KOPT-K1 (cell line): ENCODE measurements at regions not wholly inside any gene's neighbourhood (a gene's known extent, or its start where the extent isn't known, plus 50 kb on each side); places are given as distances from the start of the nearest gene placed in this dataset.

Experiments used
- H3K27ac ChIP-seq: fragments of 200-600 bp; sonication (generic); 2 replicates; pipeline ENCODE4 v1.5.1; 2016; ENCODE audit warnings: antibody characterized with exemption, mild to moderate bottlenecking, low read depth, low read length; ENCODE audit not compliant: poor library complexity, severe bottlenecking
- H3K36me3 ChIP-seq: fragments of 200-600 bp; sonication (generic); 2 replicates; pipeline ENCODE4 v1.5.1; 2017; ENCODE audit warnings: antibody characterized with exemption, mild to moderate bottlenecking, low read length, moderate library complexity; ENCODE audit not compliant: insufficient read depth
- H3K9me3 ChIP-seq: fragments of 200-600 bp; sonication (generic); 2 replicates; pipeline ENCODE4 v1.5.1; 2017; ENCODE audit warnings: antibody characterized with exemption, low read length, mild to moderate bottlenecking; ENCODE audit not compliant: insufficient read depth, poor library complexity, severe bottlenecking

DNA sequence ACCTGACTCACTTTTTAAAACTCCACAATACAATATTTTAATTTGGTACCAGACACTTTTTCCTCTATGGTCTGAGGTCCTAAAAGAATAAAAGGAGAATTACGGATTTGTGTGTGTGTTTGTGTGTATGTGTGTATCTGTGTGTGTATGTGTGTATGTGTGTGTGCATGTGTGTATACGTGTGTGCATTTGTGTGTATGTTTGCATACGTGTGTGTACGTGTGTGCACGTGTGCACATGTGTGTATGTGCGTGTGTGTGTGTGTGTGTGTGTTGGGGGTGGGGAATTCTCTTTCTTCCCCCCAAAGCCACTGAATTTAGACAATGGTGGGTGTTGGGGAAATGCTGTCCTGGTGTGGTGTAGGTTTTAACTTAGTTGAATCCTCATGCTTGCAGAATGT is 807.7 kb upstream of the SALL3 start:
- no peaks in the 10 kb centered on the region for H3K9me3 ChIP-seq
- no peaks in the 10 kb centered on the region for H3K36me3 ChIP-seq
- no peak overlapping the region for H3K27ac ChIP-seq

DNA sequence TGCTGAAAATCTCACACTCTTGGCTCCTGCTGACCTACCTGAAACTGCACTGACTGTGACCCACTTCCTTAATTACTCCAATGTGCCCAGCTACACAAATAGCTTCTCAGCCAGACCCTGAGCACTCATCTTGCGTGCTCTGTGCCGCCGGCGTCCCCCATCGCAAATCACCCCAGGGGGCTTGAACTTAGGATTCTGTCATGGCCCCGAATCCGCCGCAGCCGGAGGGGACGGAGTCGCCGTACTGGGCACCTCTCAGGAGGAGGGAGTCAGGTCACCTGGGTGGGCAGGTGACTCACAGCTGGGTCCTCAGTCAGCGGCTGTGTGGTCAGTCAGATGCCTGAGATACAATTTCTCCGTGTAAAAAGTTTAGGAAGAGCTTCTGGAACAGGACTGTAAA is 804.9 kb upstream of the SALL3 start:
- no peak overlapping the region for H3K27ac ChIP-seq
- H3K36me3 ChIP-seq, result no peaks in the 10 kb centered on the region
- no peaks in the 10 kb centered on the region for H3K9me3 ChIP-seq

DNA sequence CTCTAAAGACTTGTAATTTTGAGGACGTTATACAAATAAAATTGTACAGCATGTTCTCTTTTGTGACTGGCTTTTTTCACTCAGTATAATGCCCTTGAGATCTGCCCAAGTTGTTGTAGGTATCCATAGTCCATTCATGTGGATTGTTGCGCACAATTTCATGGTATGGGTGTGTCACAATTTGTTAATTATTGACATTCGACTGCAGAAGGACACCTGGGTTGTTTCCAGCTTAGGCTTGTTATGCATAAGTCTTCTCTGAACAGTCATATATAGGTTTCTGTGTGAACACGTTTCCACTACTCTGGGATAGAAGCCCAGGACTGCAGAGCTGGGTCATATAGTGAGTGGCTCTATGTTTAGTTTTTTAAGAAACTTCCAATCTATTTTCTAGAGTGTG is 800.8 kb upstream of the SALL3 start:
- Histone ChIP-seq H3K36me3 (no peaks in the 10 kb centered on the region), H3K27ac (no peak overlapping the region), H3K9me3 (peaks cover 8% of the 10 kb centered on the region)

DNA sequence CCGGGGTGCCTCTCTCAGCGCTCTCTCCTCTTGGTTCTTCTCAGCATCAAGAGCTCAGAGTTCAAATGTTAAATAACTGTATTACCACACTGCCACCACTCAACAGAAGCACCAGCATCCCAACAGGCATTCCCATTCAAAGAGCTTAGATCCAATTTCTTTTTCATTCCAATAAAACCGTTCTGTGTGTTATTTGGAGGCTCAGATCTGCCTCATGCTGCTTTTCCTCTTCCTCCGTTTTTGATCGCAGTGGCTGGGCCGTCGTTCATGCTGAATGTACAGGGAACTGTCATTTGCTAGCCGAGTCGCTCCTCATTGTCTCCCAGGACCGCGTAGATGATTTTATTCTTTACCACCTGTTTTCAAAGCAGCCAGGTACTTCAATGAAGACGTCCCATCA is 798.9 kb upstream of the SALL3 start:
- no peak overlapping the region for H3K27ac ChIP-seq
- peaks cover 13% of the 10 kb centered on the region for H3K9me3 ChIP-seq
- no peaks in the 10 kb centered on the region for H3K36me3 ChIP-seq

DNA sequence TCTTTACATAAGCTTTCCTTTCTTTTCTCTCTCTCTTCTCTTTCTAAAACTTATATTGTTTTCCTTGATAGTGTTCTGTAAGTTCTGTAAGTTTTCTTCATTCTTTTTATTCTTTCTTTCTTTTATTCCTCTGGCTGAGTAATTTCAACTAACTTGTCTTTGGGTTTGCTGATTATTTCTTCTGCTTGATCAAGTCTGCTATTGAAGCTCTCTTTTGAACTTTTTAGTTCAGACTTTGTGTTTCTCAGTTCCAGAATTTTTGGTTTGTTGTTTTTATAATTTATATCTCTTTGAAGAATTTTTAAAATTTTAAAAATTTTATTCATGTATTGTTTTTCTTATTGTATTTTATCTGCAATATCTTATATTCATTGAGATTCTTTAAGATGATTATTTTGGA is 795.8 kb upstream of the SALL3 start:
- Histone ChIP-seq H3K27ac (no peak overlapping the region), H3K9me3 (peaks cover 13% of the 10 kb centered on the region), H3K36me3 (no peaks in the 10 kb centered on the region)

DNA sequence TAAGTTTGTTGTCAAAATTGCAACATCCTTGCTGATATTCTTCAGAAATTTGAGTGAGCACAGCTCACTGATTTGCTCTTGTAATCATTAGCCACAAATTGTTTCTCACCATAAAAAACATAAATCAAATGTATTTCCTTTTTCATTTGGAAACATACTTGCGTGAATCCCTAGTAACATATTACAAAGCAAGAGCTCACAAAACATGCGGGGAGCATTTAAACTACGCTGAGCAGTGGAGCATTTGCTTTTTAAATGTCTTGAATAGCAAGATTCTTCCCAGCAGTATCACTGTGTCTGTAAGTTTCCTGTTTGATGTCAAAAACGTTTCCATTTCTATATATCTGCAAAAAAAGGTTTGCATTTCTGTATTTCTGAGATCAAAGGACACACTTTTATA is 788.3 kb upstream of the SALL3 start:
- Histone ChIP-seq H3K27ac (no peak overlapping the region), H3K36me3 (no peaks in the 10 kb centered on the region), H3K9me3 (no peaks in the 10 kb centered on the region)

DNA sequence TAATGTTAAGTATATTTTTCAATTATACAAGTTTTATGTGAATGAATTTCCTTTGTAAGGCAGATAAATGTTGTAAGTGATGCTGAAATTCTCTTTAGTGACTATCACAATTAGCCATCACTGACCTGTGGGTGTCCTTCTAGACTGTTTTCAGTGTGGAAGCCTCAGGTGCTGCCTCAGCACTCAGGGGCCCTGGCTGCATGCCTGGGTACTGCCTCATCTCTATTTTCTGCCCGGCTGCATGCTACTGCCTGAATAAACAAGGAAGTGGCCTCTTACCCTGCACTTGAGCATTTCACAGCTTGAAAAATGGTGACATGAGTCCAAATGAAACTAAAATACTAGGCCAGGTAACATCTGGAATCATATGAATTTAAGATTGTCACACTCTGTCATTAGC is 787.6 kb upstream of the SALL3 start:
- Histone ChIP-seq H3K36me3 (no peaks in the 10 kb centered on the region), H3K27ac (no peak overlapping the region), H3K9me3 (no peaks in the 10 kb centered on the region)

DNA sequence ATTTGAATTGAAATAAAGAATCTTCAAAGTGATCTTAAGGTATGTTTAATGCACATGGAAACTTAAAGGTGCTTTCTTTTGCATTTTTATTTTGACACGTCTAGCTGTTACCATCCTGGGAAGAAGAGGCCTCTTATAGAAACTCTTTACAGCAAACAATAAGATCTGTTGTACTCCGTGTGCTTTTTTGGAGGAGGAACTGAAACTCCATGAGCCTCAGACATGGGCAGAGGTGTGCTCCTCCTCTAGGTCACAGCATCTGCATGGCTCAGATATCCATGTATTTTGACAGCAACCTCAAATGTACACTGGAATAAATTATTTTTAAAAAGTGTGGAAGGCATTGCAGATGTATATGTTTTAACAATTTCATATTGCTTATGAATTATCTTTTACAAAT is 783.3 kb upstream of the SALL3 start:
- Histone ChIP-seq H3K27ac (no peak overlapping the region), H3K36me3 (no peaks in the 10 kb centered on the region), H3K9me3 (no peaks in the 10 kb centered on the region)

DNA sequence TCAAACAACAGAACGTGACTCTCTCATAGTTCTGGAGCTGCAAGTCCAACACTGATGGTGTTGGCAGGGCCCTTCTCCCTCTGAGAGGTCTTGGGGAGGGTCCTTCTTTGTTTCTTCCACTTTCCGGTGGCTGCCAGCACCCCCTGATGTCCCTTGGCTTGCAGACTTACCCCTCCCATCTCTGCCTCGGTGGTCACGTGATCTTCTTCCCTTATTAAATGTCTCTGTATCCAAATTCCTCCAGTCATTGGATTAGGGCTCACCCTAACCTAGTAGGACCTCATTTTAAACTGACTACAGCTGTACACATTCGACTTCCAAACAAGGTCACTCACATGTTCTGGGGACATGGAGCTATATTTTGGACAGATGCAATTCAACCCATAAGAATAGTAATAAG is 780.6 kb upstream of the SALL3 start:
- Histone ChIP-seq H3K27ac (no peak overlapping the region), H3K36me3 (no peaks in the 10 kb centered on the region), H3K9me3 (no peaks in the 10 kb centered on the region)

DNA sequence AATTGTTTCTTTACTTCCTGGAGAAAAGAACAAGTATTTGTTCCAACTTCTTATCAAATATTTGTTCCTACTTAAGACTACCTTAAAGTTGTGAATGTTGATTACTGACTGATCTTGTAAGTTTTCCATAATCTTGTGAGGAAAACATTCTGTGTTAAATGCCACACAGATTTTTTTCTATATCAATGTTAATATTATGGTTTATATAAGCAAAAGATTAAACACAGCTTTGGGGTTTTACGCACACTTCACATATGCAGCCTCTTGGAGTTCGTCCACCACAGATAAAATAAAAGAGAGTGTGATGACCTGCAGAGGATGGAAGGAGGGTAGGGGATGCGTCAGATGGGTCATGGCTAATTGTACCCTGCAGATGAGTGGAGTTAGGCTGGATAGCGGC is 780.0 kb upstream of the SALL3 start:
- no peaks in the 10 kb centered on the region for H3K36me3 ChIP-seq
- no peaks in the 10 kb centered on the region for H3K9me3 ChIP-seq
- no peak overlapping the region for H3K27ac ChIP-seq

DNA sequence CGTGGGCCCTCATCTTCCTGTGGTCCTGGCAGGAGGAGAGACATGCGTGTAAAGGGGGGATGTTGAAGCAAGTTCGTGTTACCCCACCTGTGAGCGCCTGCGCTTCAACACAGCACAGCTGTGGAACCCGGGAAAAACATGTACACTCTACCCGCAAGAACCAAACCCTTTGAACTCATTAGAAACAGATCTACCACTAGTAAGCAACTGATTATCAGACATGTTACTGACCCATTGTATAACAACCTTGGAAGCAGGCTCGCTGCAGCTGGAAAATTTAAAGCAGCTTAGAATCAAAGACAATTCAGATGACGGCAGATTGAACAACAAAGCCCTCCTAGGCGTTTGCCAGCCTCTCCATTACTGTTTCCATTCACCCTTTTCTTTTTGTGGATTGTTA is 771.7 kb upstream of the SALL3 start:
- H3K36me3 ChIP-seq, result no peaks in the 10 kb centered on the region
- no peak overlapping the region for H3K27ac ChIP-seq
- no peaks in the 10 kb centered on the region for H3K9me3 ChIP-seq

DNA sequence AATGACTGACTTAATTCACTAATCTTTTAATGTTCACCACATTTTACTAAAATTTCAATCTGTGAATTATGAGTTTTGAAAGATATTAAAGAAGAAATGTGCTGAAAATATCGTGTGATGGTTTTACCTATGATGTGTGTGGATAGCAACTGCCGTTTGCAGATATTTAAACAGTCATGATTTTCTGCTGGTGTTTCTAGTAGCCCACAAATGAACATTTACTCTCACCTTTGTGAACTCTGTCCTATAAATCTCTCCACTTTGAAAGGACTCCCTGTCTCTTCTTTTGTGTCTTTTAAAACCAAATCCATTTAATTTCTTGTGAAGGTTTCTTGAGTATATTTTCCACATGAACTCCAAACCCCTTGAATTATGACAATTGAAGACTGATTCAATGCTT is 771.2 kb upstream of the SALL3 start:
- Histone ChIP-seq H3K36me3 (no peaks in the 10 kb centered on the region), H3K27ac (no peak overlapping the region), H3K9me3 (no peaks in the 10 kb centered on the region)

DNA sequence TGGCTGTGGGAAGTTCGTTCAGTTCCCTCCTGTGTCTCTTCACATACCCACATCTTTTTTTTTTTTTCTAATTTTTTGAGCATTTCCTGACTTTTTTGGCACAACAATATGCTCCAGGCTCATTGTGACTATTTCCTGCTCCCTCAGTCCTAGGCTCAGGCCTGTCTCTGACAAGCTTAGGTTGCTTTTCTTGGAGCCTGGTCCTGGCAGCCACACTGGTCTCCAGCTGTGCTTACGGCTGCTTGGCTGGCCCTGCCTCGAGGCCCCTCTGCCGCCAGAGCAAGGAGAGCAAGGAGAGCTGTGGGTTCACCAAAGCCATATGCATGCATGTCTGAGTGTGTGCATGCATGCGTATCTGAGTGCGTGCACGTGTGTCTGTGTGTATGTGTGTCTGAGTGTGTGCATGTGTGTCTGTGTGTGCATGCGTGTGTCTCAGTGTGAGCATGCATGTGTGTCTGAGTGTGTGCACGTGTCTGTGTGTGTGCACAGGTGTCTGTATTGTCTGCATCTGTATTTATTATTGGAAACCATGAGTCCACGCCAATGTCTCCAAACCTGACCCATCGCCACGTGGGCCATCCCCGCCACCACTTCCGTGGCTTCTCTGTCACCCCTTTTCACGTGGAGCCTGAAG is 766.1 kb upstream of the SALL3 start:
- Histone ChIP-seq H3K36me3 (no peaks in the 10 kb centered on the region), H3K27ac (no peak overlapping the region), H3K9me3 (no peaks in the 10 kb centered on the region)

DNA sequence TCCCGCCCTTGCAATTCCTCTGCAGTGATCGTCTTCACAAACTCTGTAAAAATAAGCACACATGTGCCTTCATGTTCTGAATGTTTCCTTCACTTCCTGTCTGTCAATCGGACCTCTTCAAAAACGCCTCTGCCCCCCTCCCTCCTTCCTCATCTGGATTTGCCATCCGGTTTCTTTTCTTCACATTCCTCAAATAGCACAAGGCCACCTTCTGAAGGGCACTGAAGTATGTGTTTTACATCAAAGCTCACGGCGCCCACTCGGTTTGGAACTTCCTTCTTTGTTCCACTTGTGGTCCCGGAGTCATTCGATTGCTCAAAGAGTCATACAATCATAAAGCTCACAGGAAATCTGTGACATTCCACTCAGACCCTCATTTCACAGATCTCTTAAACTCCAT is 758.1 kb upstream of the SALL3 start:
- Histone ChIP-seq H3K9me3 (no peaks in the 10 kb centered on the region), H3K27ac (no peak overlapping the region), H3K36me3 (no peaks in the 10 kb centered on the region)

DNA sequence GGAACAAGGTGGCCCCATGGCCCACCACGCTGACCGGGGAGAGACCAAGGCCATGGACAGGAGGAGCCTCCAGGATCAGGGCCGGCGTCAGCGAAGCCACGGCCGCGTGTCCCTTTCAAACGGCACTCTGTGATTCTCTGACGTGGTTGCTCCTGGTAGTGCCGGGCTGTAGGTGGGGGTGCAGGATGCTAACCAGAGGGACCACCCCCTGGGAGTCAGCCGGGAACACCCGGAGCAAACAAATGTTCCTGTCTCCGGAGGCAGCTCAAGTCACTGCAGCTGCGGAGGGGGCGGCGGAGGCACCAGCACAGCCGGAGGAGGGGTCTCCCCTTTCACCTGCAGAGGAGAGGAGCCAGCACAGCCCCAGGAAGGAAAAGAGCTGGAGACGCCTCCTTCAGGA is 750.6 kb upstream of the SALL3 start:
- Histone ChIP-seq H3K9me3 (no peaks in the 10 kb centered on the region), H3K27ac (no peak overlapping the region), H3K36me3 (no peaks in the 10 kb centered on the region)

DNA sequence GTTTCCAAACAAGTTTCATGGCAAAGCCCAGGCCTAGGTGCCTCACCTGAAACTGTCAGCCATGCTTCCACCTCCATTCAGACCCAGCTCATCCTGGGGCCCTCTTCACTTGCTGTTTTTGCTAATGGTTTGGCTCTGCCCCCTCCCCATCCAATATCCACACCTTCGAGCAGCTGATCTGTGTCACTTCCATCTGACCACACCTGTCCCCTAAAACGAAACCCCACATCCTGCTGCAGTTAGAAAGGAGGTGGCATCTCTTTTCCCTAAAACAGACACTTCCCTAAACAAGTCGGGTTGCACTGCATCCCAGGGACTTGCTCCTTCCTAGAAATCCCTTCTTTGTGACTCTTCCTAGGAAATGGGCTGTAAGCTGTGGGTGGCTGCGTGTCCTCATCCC is 748.7 kb upstream of the SALL3 start:
- Histone ChIP-seq H3K36me3 (no peaks in the 10 kb centered on the region), H3K9me3 (no peaks in the 10 kb centered on the region), H3K27ac (no peak overlapping the region)

DNA sequence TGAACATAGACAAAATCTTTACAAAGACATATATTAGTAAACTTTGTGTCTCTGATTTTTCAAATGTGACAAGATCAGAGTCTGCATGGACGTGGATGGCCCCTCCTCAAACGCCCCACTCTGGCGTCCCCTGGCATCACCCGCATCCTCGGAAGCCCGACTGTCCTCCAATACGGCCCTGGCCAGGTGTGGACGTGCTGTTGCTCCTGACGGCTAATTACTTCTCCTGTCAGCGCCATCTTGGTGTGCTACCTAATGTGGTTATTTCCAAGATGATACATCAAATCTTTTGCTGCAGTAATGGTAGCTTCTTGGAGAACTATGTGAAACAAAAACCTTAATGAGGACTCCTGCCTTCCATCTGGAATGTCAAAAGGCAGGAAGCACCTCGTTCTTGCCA is 747.4 kb upstream of the SALL3 start:
- no peaks in the 10 kb centered on the region for H3K9me3 ChIP-seq
- no peaks in the 10 kb centered on the region for H3K36me3 ChIP-seq
- no peak overlapping the region for H3K27ac ChIP-seq
